ENCODE measurements at regions not wholly inside any gene's neighbourhood (a gene's known extent, or its start where the extent isn't known, plus 50 kb on each side); places are given as distances from the start of the nearest gene placed in this dataset.

GRCh38 chr3:146777941-146778340 lies 172.8 kb upstream of the PLSCR5 start:
- no peaks in the 10 kb centered on the region for H3K36me3 Mint-ChIP-seq
- CTCF ChIA-PET (ENCODE audit: partially characterized antibody): no interaction called here
- peaks cover 0 to 10% (median 2%) of the 10 kb centered on the region in 8 donors for H3K9me3 Mint-ChIP-seq
- no peaks in the 10 kb centered on the region for H3K4me1 ChIP-seq (ENCODE audit: insufficient read depth, low read length)
- H3K9me3 ChIP-seq (ENCODE audit: control insufficient read depth in 1 of 2, low read length in 2 of 2): no peaks in the 10 kb centered on the region
- H3K4me3 Mint-ChIP-seq: no peak overlapping the region
- no peak for DNase-seq
- H3K27ac Mint-ChIP-seq: no peak overlapping the region
- H3K4me3 ChIP-seq (ENCODE audit: low read length in 2 of 2): no peak overlapping the region
- POLR2A ChIA-PET (ENCODE audit: partially characterized antibody): no interaction called here
- H3K27me3 ChIP-seq (ENCODE audit: insufficient read depth, low read length): no peaks in the 10 kb centered on the region
- intact Hi-C loops (cut with micrococcal nuclease): no loop called here
- H3K4me1 Mint-ChIP-seq: no peaks in the 10 kb centered on the region
- no peak overlapping the region for H3K27ac ChIP-seq (ENCODE audit: low read depth, low read length)
- H3K27me3 Mint-ChIP-seq: no peaks in the 10 kb centered on the region
- H3K36me3 ChIP-seq (ENCODE audit: insufficient read depth, low read length): no peaks in the 10 kb centered on the region

DNA sequence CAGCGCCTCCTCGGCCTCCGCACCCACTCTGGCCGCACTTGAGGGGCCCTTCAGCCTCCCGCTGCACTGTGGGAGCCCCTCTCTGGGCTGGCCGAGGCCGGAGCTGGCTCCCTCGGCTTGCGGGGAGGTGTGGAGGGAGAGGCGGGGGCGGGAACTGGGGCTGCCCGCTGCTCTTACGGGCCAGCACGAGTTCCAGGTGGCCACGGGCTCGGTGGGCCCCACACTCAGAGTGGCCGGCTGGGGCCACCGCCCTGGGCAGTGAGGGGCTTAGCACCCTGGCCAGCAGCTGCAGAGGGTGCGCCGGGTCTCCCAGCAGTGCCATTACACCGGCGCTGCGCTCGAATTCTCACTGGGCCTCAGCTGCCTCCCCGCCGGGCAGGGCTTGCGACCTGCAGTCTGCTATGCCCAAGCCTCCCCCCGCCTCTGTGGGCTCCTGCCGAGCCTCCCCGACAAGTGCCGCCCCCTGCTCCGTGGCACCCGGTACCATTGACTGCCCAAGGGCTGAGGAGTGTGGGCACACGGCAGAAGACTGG lies 167.1 kb upstream of the PLSCR5 start:
- H3K27ac Mint-ChIP-seq: no peak overlapping the region
- intact Hi-C loops (cut with micrococcal nuclease): no loop called here
- DNase-seq: no peak

DNA sequence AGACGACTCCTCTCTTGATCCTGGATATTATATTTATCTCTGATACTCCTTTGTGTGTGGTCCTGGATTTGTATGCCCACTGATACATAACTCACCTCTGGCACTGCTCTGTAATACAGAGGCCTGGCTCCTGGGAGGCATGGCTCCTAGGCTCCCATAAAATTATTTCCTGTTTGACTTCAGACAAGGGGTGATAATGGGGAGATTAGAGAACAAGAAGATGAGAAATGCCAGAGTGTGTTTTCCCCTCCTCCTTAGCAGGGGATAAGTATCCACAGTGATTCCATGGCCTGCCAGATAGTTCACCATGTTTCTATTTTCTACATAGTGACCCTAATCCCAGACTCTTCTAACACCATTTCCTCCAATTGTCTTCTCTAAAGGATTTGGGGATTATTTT lies 165.7 kb upstream of the PLSCR5 start:
- no peaks in the 10 kb centered on the region for H3K4me1 ChIP-seq (ENCODE audit: insufficient read depth, low read length)
- Mint-ChIP-seq H3K27ac (no peak overlapping the region), H3K9me3 (peaks cover 0 to 6% (median under 1%) of the 10 kb centered on the region in 8 donors), H3K36me3 (no peaks in the 10 kb centered on the region), H3K4me1 (no peaks in the 10 kb centered on the region), H3K27me3 (no peaks in the 10 kb centered on the region), H3K4me3 (no peak overlapping the region)
- no peak overlapping the region for H3K4me3 ChIP-seq (ENCODE audit: low read length in 2 of 2)
- no peak overlapping the region for H3K27ac ChIP-seq (ENCODE audit: low read depth, low read length)
- CTCF ChIA-PET (ENCODE audit: partially characterized antibody): no interaction called here
- H3K36me3 ChIP-seq (ENCODE audit: insufficient read depth, low read length): no peaks in the 10 kb centered on the region
- H3K9me3 ChIP-seq (ENCODE audit: control insufficient read depth in 1 of 2, low read length in 2 of 2): no peaks in the 10 kb centered on the region
- H3K27me3 ChIP-seq (ENCODE audit: insufficient read depth, low read length): no peaks in the 10 kb centered on the region
- DNase-seq: no peak
- intact Hi-C loops (cut with micrococcal nuclease): no loop called here
- POLR2A ChIA-PET (ENCODE audit: partially characterized antibody): no interaction called here

More for the DNA sequence above, 167.1 kb upstream of the PLSCR5 start:
- ChIA-PET POLR2A (ENCODE audit: partially characterized antibody) (no interaction called here), CTCF (ENCODE audit: partially characterized antibody) (no interaction called here)
- H3K36me3 Mint-ChIP-seq: no peaks in the 10 kb centered on the region
- Histone ChIP-seq H3K9me3 (ENCODE audit: control insufficient read depth in 1 of 2, low read length in 2 of 2) (no peaks in the 10 kb centered on the region), H3K36me3 (ENCODE audit: insufficient read depth, low read length) (no peaks in the 10 kb centered on the region), H3K27me3 (ENCODE audit: insufficient read depth, low read length) (no peaks in the 10 kb centered on the region), H3K4me1 (ENCODE audit: insufficient read depth, low read length) (no peaks in the 10 kb centered on the region), H3K27ac (ENCODE audit: low read depth, low read length) (no peak overlapping the region), H3K4me3 (ENCODE audit: low read length in 2 of 2) (no peak overlapping the region)
- no peaks in the 10 kb centered on the region for H3K27me3 Mint-ChIP-seq
- no peak overlapping the region for H3K4me3 Mint-ChIP-seq
- no peaks in the 10 kb centered on the region for H3K4me1 Mint-ChIP-seq
- H3K9me3 Mint-ChIP-seq: peaks cover 0 to 6% (median 2%) of the 10 kb centered on the region in 8 donors

DNA sequence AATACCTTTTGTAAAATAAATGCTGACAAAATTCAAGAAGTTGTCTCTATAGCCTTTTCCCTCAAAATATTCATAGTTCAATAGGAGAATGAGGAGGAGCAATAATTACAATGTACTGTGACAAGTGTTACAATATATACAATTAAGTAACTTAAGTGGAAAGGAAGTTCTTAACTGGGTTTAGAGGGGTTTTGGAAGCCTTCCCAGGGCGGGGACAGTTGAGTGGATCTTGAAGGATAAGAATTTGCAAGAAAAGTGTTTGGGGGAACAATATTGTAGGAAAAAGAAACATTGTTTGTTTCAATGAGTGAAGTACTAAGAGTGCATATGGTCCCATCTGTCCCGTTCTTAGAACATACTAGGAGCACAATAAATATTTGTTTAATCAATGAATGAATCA lies 165.2 kb upstream of the PLSCR5 start:
- no peaks in the 10 kb centered on the region for H3K4me1 Mint-ChIP-seq
- ChIA-PET CTCF (ENCODE audit: partially characterized antibody) (no interaction called here), POLR2A (ENCODE audit: partially characterized antibody) (no interaction called here)
- H3K36me3 Mint-ChIP-seq: no peaks in the 10 kb centered on the region
- H3K9me3 ChIP-seq (ENCODE audit: control insufficient read depth in 1 of 2, low read length in 2 of 2): no peaks in the 10 kb centered on the region
- intact Hi-C loops (cut with micrococcal nuclease): no loop called here
- no peak overlapping the region for H3K4me3 ChIP-seq (ENCODE audit: low read length in 2 of 2)
- DNase-seq: no peak
- H3K4me3 Mint-ChIP-seq: no peak overlapping the region
- no peaks in the 10 kb centered on the region for H3K36me3 ChIP-seq (ENCODE audit: insufficient read depth, low read length)
- H3K27ac Mint-ChIP-seq: no peak overlapping the region
- peaks cover 0 to 6% (median under 1%) of the 10 kb centered on the region in 8 donors for H3K9me3 Mint-ChIP-seq
- no peaks in the 10 kb centered on the region for H3K27me3 ChIP-seq (ENCODE audit: insufficient read depth, low read length)
- no peaks in the 10 kb centered on the region for H3K4me1 ChIP-seq (ENCODE audit: insufficient read depth, low read length)
- no peak overlapping the region for H3K27ac ChIP-seq (ENCODE audit: low read depth, low read length)
- no peaks in the 10 kb centered on the region for H3K27me3 Mint-ChIP-seq

DNA sequence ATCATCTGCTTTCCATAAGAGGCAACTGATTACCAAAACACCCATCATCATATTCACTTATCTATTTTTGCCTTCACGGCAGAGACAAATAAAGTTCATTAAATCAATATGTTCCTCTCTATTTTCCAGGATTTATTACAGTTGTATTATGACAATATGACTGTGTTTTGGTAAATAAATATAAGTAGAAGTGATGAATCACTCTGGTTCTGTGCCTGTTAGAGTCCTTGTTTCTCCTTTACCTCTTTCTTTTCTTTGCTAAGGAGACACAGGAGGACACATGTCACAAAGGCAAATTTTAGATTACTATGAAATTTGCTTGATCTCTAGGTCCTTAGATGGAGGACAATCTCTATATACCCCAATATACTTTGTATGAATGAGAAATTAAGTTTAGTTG lies 152.6 kb upstream of the PLSCR5 start:
- DNase-seq: no peak
- Mint-ChIP-seq H3K27ac (no peak overlapping the region), H3K4me3 (no peak overlapping the region), H3K4me1 (no peaks in the 10 kb centered on the region), H3K36me3 (no peaks in the 10 kb centered on the region), H3K9me3 (peaks cover 0 to 5% (median under 1%) of the 10 kb centered on the region in 8 donors), H3K27me3 (no peaks in the 10 kb centered on the region)
- Histone ChIP-seq H3K36me3 (ENCODE audit: insufficient read depth, low read length) (no peaks in the 10 kb centered on the region), H3K4me1 (ENCODE audit: insufficient read depth, low read length) (no peaks in the 10 kb centered on the region), H3K27me3 (ENCODE audit: insufficient read depth, low read length) (no peaks in the 10 kb centered on the region), H3K27ac (ENCODE audit: low read depth, low read length) (no peak overlapping the region), H3K9me3 (ENCODE audit: control insufficient read depth in 1 of 2, low read length in 2 of 2) (no peaks in the 10 kb centered on the region), H3K4me3 (ENCODE audit: low read length in 2 of 2) (no peak overlapping the region)
- CTCF ChIA-PET (ENCODE audit: partially characterized antibody): no interaction called here
- POLR2A ChIA-PET (ENCODE audit: partially characterized antibody): no interaction called here
- intact Hi-C loops (cut with micrococcal nuclease): no loop called here

DNA sequence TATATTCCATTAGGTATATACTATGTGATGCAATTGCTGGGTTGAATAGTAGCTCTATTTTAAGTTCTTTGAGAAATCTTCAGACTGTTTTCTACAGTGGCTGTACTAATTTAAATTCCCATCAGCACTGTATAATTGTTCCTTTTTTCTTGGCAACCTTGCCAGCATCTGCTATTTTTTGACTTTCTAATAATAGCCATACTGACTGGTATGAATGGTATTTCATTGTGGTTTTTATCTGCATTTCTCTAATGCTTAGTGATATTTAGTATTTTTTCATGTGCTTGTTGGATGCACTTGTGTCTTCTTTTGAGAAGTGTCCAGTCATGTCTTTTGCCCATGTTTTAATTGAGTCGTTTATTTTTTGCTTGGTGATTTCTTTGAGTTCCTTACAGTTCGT lies 145.1 kb upstream of the PLSCR5 start:
- ChIA-PET CTCF (ENCODE audit: partially characterized antibody) (no interaction called here), POLR2A (ENCODE audit: partially characterized antibody) (no interaction called here)
- no peak overlapping the region for H3K27ac Mint-ChIP-seq
- peaks cover 0 to 10% (median 4%) of the 10 kb centered on the region in 8 donors for H3K9me3 Mint-ChIP-seq
- H3K27me3 ChIP-seq (ENCODE audit: insufficient read depth, low read length): no peaks in the 10 kb centered on the region
- DNase-seq: no peak
- H3K36me3 Mint-ChIP-seq: no peaks in the 10 kb centered on the region
- H3K27ac ChIP-seq (ENCODE audit: low read depth, low read length): no peak overlapping the region
- no peaks in the 10 kb centered on the region for H3K4me1 Mint-ChIP-seq
- H3K36me3 ChIP-seq (ENCODE audit: insufficient read depth, low read length): no peaks in the 10 kb centered on the region
- intact Hi-C loops (cut with micrococcal nuclease): no loop called here
- no peaks in the 10 kb centered on the region for H3K9me3 ChIP-seq (ENCODE audit: control insufficient read depth in 1 of 2, low read length in 2 of 2)
- no peaks in the 10 kb centered on the region for H3K4me1 ChIP-seq (ENCODE audit: insufficient read depth, low read length)
- H3K27me3 Mint-ChIP-seq: no peaks in the 10 kb centered on the region
- H3K4me3 ChIP-seq (ENCODE audit: low read length in 2 of 2): no peak overlapping the region
- no peak overlapping the region for H3K4me3 Mint-ChIP-seq

DNA sequence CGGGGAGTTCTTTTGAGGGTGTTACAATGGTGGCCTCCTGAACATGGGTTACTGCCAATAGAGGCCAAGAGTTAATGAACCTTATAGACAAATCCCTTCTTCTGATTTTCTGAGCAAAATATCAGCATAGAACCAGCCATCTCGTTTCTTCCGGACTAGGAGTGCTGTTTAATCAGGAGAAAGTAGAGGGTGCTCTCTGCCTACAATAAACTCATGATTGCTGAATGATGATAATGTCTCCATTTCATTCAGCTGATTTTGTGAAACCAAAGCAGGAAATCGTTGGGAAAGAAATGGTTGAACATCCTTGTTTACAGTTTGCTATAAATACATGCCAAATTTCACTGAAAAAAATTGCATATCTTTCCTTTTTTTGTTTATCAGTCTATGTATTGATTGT lies 142.8 kb upstream of the PLSCR5 start:
- Mint-ChIP-seq H3K9me3 (peaks cover 0 to 10% (median 4%) of the 10 kb centered on the region in 8 donors), H3K27ac (no peak overlapping the region), H3K27me3 (no peaks in the 10 kb centered on the region), H3K4me3 (no peak overlapping the region), H3K36me3 (no peaks in the 10 kb centered on the region), H3K4me1 (no peaks in the 10 kb centered on the region)
- DNase-seq: no peak
- ChIA-PET POLR2A (ENCODE audit: partially characterized antibody) (no interaction called here), CTCF (ENCODE audit: partially characterized antibody) (no interaction called here)
- Histone ChIP-seq H3K9me3 (ENCODE audit: control insufficient read depth in 1 of 2, low read length in 2 of 2) (no peaks in the 10 kb centered on the region), H3K4me1 (ENCODE audit: insufficient read depth, low read length) (no peaks in the 10 kb centered on the region), H3K27me3 (ENCODE audit: insufficient read depth, low read length) (no peaks in the 10 kb centered on the region), H3K4me3 (ENCODE audit: low read length in 2 of 2) (no peak overlapping the region), H3K27ac (ENCODE audit: low read depth, low read length) (no peak overlapping the region), H3K36me3 (ENCODE audit: insufficient read depth, low read length) (no peaks in the 10 kb centered on the region)
- intact Hi-C loops (cut with micrococcal nuclease): no loop called here

GRCh38 chr3:146747051-146747450 lies 141.9 kb upstream of the PLSCR5 start:
- Histone ChIP-seq H3K9me3 (ENCODE audit: control insufficient read depth in 1 of 2, low read length in 2 of 2) (no peaks in the 10 kb centered on the region), H3K4me1 (ENCODE audit: insufficient read depth, low read length) (no peaks in the 10 kb centered on the region), H3K4me3 (ENCODE audit: low read length in 2 of 2) (no peak overlapping the region), H3K36me3 (ENCODE audit: insufficient read depth, low read length) (no peaks in the 10 kb centered on the region), H3K27me3 (ENCODE audit: insufficient read depth, low read length) (no peaks in the 10 kb centered on the region), H3K27ac (ENCODE audit: low read depth, low read length) (no peak overlapping the region)
- Mint-ChIP-seq H3K27me3 (no peaks in the 10 kb centered on the region), H3K4me3 (no peak overlapping the region), H3K27ac (no peak overlapping the region), H3K9me3 (peaks cover 0 to 8% (median 4%) of the 10 kb centered on the region in 8 donors), H3K36me3 (no peaks in the 10 kb centered on the region), H3K4me1 (no peaks in the 10 kb centered on the region)
- ChIA-PET CTCF (ENCODE audit: partially characterized antibody) (no interaction called here), POLR2A (ENCODE audit: partially characterized antibody) (no interaction called here)
- DNase-seq: no peak
- intact Hi-C loops (cut with micrococcal nuclease): no loop called here

Data from CD4-positive, alpha-beta memory T cell (primary cell).